Endothelial cell of umbilical vein (primary cell): ENCODE measurements at regions not wholly inside any gene's neighbourhood (a gene's known extent, or its start where the extent isn't known, plus 50 kb on each side); places are given as distances from the start of the nearest gene placed in this dataset.

Source experiments
- BruUV-seq: library from RNA; stranded (reverse); fragments of 400-500 nt; replicated peaks from 2 replicates; lab custom pipeline; 2021; lab: Mats Ljungman, UMichigan
- CTCF ChIA-PET: fragments of 300-600, 350-600 bp; sonication (Branson Sonifier 250); formaldehyde crosslinking; loops from one replicate; lab custom pipeline; 2021; ENCODE audit warnings: antibody characterized with exemption, inconsistent platforms; lab: Charles Lee
- POLR2A ChIA-PET: fragments of 300-600, 350-600 bp; sonication (Branson Sonifier 250); formaldehyde crosslinking; loops from one replicate; lab custom pipeline; 2021; ENCODE audit warnings: antibody characterized with exemption, inconsistent platforms; lab: Charles Lee
- DNase-seq: peaks from one replicate; pipeline ENCODE4 v3.0.0-alpha.2; 2011; ENCODE audit warnings: low read depth, low spot score
- FAIRE-seq: peaks from 2 replicates; lab custom pipeline; 2011; peaks lifted over from hg19 to GRCh38; lab: Jason Lieb, UNC
- H2AFZ ChIP-seq: 2 replicates; pipeline ENCODE4 v1.6.0; 2012; ENCODE audit warnings: low read depth, low read length, control low read depth, inconsistent platforms
- H3K27ac ChIP-seq: 2 replicates; pipeline ENCODE4 v1.5.1; 2011; ENCODE audit warnings: low read depth, mild to moderate bottlenecking, control low read depth, low read length, moderate library complexity; ENCODE audit not compliant: insufficient read depth
- H3K27me3 ChIP-seq, 2 experiments: 2 replicates each; pipeline versions ENCODE4 v1.6.0 to v1.6.1; 2011; ENCODE audit warnings: low read length in 2 of 2, mixed read lengths in 1 of 2; ENCODE audit not compliant: control insufficient read depth in 2 of 2, insufficient read depth in 2 of 2
- H3K36me3 ChIP-seq, 2 experiments: 2 replicates in 1 of 2; 3 replicates in 1 of 2; pipeline ENCODE4 v1.5.1; 2011; ENCODE audit warnings: low read length in 2 of 2, mild to moderate bottlenecking in 1 of 2, moderate library complexity in 1 of 2; ENCODE audit not compliant: control insufficient read depth in 2 of 2, insufficient read depth in 2 of 2; ENCODE audit errors: extremely low read depth in 1 of 2
- H3K4me1 ChIP-seq: 3 replicates; pipeline ENCODE4 v1.5.1; 2011; ENCODE audit warnings: mild to moderate bottlenecking, low read length; ENCODE audit not compliant: control insufficient read depth, insufficient read depth; ENCODE audit errors: extremely low read depth
- H3K4me2 ChIP-seq: 2 replicates; pipeline ENCODE4 v1.6.1; 2011; ENCODE audit warnings: low read length, control low read depth, mixed read lengths; ENCODE audit not compliant: insufficient read depth
- H3K4me3 ChIP-seq, 3 experiments: fragments of 200-600 bp in 1 of 3; sonication (generic), shearing (Covaris generic) in 1 of 3; replicated peaks in 1 of 3; 2 replicates each; pipeline ENCODE4 v1.5.1; 2011 to 2016; ENCODE audit warnings: control low read depth in 3 of 3, low read length in 3 of 3, mild to moderate bottlenecking in 2 of 3, inconsistent platforms in 1 of 3, low read depth in 1 of 3, moderate library complexity in 1 of 3; ENCODE audit not compliant: insufficient read depth in 1 of 3
- H3K79me2 ChIP-seq: 2 replicates; pipeline ENCODE4 v1.6.0; 2012; ENCODE audit warnings: low read length, inconsistent platforms; ENCODE audit not compliant: control insufficient read depth, insufficient read depth
- H3K9ac ChIP-seq: replicated peaks from 2 replicates; pipeline ENCODE3; 2011; ENCODE audit warnings: low read length, control low read depth; ENCODE audit not compliant: insufficient read depth; ENCODE audit errors: extremely low read depth
- H3K9me1 ChIP-seq: replicated peaks from 3 replicates; pipeline ENCODE4 v1.6.0; 2011; ENCODE audit warnings: mild to moderate bottlenecking, low read length; ENCODE audit not compliant: control insufficient read depth, insufficient read depth; ENCODE audit errors: extremely low read depth
- H3K9me3 ChIP-seq: replicated peaks from 2 replicates; pipeline ENCODE4 v1.5.1; 2012; ENCODE audit warnings: low read length, inconsistent platforms; ENCODE audit not compliant: control insufficient read depth, insufficient read depth
- H4K20me1 ChIP-seq: replicated peaks from 2 replicates; pipeline ENCODE3; 2011; ENCODE audit warnings: mild to moderate bottlenecking, low read length; ENCODE audit not compliant: control insufficient read depth, insufficient read depth; ENCODE audit errors: extremely low read depth
- CTCF ChIP-seq, 2 donors: IDR thresholded peaks; 1 replicate in 1 of 2; 2 replicates in 1 of 2; pipeline ENCODE4 v1.5.1; 2011; ENCODE audit warnings: low read length in 2 of 2, mild to moderate bottlenecking in 2 of 2, moderate library complexity in 2 of 2, control low read depth in 1 of 2, inconsistent platforms in 1 of 2, low read depth in 1 of 2; ENCODE audit not compliant: insufficient read depth in 1 of 2; ENCODE audit errors: extremely low read depth in 1 of 2
- EZH2 ChIP-seq: IDR thresholded peaks from 2 replicates; pipeline ENCODE4 v1.6.1; 2012; ENCODE audit warnings: borderline replicate concordance, low read depth, mild to moderate bottlenecking, moderate library complexity, low read length, inconsistent platforms; ENCODE audit not compliant: severe bottlenecking
- FOS ChIP-seq: IDR thresholded peaks from 2 replicates; pipeline ENCODE4 v1.6.1; 2011; ENCODE audit warnings: mild to moderate bottlenecking, low read length, moderate library complexity, borderline replicate concordance; ENCODE audit not compliant: insufficient read depth
- GATA2 ChIP-seq: IDR thresholded peaks from 2 replicates; pipeline ENCODE4 v1.7.0; 2011; ENCODE audit warnings: low read depth, mild to moderate bottlenecking, moderate library complexity, mixed read lengths, low read length; ENCODE audit not compliant: insufficient read length, insufficient read depth
- JUN ChIP-seq: IDR thresholded peaks from 2 replicates; pipeline ENCODE4 v1.6.1; 2011; ENCODE audit warnings: borderline replicate concordance, low read depth; ENCODE audit not compliant: insufficient read length, insufficient read depth
- MYC ChIP-seq: IDR thresholded peaks from one replicate; pipeline ENCODE4 v1.6.1; 2011; ENCODE audit warnings: mild to moderate bottlenecking, low read depth, low read length
- POLR2A ChIP-seq: IDR thresholded peaks from 2 replicates; pipeline ENCODE4 v1.6.1; 2012; ENCODE audit warnings: low read depth, mild to moderate bottlenecking, control low read depth, low read length
- POLR2AphosphoS5 ChIP-seq: IDR thresholded peaks from 2 replicates; pipeline ENCODE4 v1.6.1; 2012; ENCODE audit warnings: low read depth, mild to moderate bottlenecking, control low read depth, low read length, moderate library complexity; ENCODE audit not compliant: insufficient read depth
- dilution Hi-C: fragments of 300-500 bp; cut with MboI; formaldehyde crosslinking; loops from one replicate; pipeline ENCODE4 v1.15.0; 2019; ENCODE audit warnings: low sequenced_read_pairs; ENCODE audit not compliant: extremely low pct_ligation_motif_present
- intact Hi-C: fragments of 100-400 bp; cut with micrococcal nuclease; formaldehyde crosslinking; loops from one replicate; pipeline ENCODE4 v1.10.0; 2022
- TF ChIP-seq, protein P1 (sequence below): IDR thresholded peaks from 2 replicates; pipeline ENCODE4 v1.6.1; 2011; ENCODE audit not compliant: insufficient read depth, insufficient read length

DNA sequence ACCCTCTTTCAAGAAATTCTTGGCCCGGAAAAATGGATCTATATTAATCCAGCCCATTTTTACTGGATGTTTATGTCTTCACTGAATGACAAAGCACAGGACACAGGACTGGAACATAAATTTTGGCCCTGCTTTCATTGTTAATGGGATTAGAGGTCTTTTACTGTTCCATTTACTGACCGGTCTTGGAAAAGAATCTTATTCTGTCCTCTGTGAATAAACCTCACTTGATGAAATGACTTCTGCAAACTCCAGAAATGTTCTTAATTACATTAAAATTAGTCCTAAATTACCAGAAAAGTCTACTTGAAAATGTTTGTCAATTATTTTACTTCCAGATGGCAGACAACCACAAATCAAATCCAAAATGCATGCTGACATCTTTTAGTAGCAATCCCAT is 79.3 kb upstream of the SLC24A5 start:
- dilution Hi-C loops, result no loop called here
- Histone ChIP-seq H3K36me3 (no peaks in the 10 kb centered on the region), H3K27ac (no peak overlapping the region), H3K27me3 (peaks cover 0 to 11% of the 10 kb centered on the region in 2 experiments), H3K4me1 (no peaks in the 10 kb centered on the region), H4K20me1 (no peaks in the 10 kb centered on the region), H3K9ac (no peak overlapping the region), H3K9me3 (no peaks in the 10 kb centered on the region), H3K4me2 (no peak overlapping the region), H3K9me1 (no peaks in the 10 kb centered on the region), H3K79me2 (no peaks in the 10 kb centered on the region), H2AFZ (no peak overlapping the region), H3K4me3 (no peak overlapping the region)
- POLR2A ChIA-PET, result no interaction called here
- FAIRE-seq (no peak), DNase-seq (no peak)
- TF ChIP-seq POLR2A (no peak), JUN (no peak), POLR2AphosphoS5 (no peak), CTCF (IDR thresholded peaks at IDR 0.05; ENCODE audit: extremely low read depth in 1 of 2, insufficient read depth in 1 of 2, low read depth in 1 of 2, low read length in 2 of 2) (no peak), FOS (no peak), GATA2 (no peak), EZH2 (no peak), MYC (no peak)
- TF ChIP-seq, protein P1, sequence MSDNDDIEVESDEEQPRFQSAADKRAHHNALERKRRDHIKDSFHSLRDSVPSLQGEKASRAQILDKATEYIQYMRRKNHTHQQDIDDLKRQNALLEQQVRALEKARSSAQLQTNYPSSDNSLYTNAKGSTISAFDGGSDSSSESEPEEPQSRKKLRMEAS, result no peak
- CTCF ChIA-PET, result no interaction called here
- no TSS peak for BruUV-seq
- intact Hi-C loops, result no loop called here
